Activated CD4-positive, alpha-beta T cell treated with anti-CD3 and anti-CD28 coated beads for 36 hours (primary cell): ENCODE measurements at regions not wholly inside any gene's neighbourhood (a gene's known extent, or its start where the extent isn't known, plus 50 kb on each side); places are given as distances from the start of the nearest gene placed in this dataset.
A peak's percentile ranks its signal among the peaks of the same experiment; 100 is the strongest.

Experiments used
- ATAC-seq: fragments of 200-7000 bp; cut with Tn5 transposase; one replicate; pipeline ENCODE4 v1.10.0; 2021; ENCODE audit warnings: mild to moderate bottlenecking, moderate library complexity
- CTCF ChIA-PET: fragments of 350-600 bp; sonication (Branson Sonifier 250); formaldehyde crosslinking; loops from one replicate; lab custom pipeline; 2021; ENCODE audit warnings: antibody characterized with exemption; lab: Charles Lee
- POLR2A ChIA-PET: fragments of 350-600 bp; sonication (Branson Sonifier 250); formaldehyde crosslinking; loops from one replicate; lab custom pipeline; 2021; ENCODE audit warnings: antibody characterized with exemption, inconsistent platforms; lab: Charles Lee
- DNase-seq: peaks from one replicate; pipeline ENCODE4 v3.0.0-alpha.2; 2020
- H3K27ac Mint-ChIP-seq: one replicate; pipeline ENCODE4 v1.8.0; 2021; ENCODE audit warnings: mixed read lengths
- H3K27me3 Mint-ChIP-seq: one replicate; pipeline ENCODE4 v1.8.0; 2021; ENCODE audit warnings: mixed read lengths
- H3K36me3 Mint-ChIP-seq: one replicate; pipeline ENCODE4 v1.8.0; 2021; ENCODE audit warnings: low read depth, mixed read lengths
- H3K4me1 Mint-ChIP-seq: one replicate; pipeline ENCODE4 v1.8.0; 2021; ENCODE audit warnings: mixed read lengths
- H3K4me3 Mint-ChIP-seq: one replicate; pipeline ENCODE4 v1.8.0; 2021; ENCODE audit warnings: mild to moderate bottlenecking, moderate library complexity, mixed read lengths
- H3K9me3 Mint-ChIP-seq: one replicate; pipeline ENCODE4 v1.8.0; 2021; ENCODE audit warnings: low read depth, mixed read lengths
- intact Hi-C, 2 experiments: fragments of 100-400 bp; cut with DNase I in 1 of 2; cut with micrococcal nuclease in 1 of 2; formaldehyde crosslinking; loops; one replicate each; pipeline versions ENCODE4 v1.14.2 to v1.15.1; 2022 to 2024; cut with DNase I, micrococcal nuclease

DNA sequence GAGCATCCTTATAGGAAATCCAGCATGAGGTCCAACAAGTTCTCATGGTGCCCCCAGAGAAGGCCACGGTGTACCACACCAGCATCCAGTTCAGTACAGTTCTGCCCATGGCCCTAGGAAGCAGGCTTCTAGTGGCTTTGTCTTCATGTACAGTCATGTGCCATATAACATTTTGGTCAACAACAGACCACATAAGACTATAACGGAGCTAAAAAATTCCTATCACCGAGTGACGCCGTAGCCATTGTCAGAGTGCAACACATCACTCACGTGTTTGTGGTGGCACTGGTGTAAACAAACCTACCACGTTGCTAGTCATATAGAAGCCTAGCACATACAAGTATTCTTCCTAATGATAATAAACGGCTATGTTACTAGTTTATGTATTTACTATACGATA lies 209.0 kb downstream of the ARRDC4 start:
- Mint-ChIP-seq H3K4me3 (no peak overlapping the region), H3K27ac (no peak overlapping the region), H3K9me3 (no peaks in the 10 kb centered on the region), H3K27me3 (no peaks in the 10 kb centered on the region), H3K4me1 (no peaks in the 10 kb centered on the region), H3K36me3 (no peaks in the 10 kb centered on the region)
- POLR2A ChIA-PET, result no interaction called here
- CTCF ChIA-PET, result interaction anchor here (0.6 kb wide), 2 partner anchors 21 to 160 kb away, joined by 3 to 4 read pairs; no protein-coding TSS in a partner anchor
- intact Hi-C loops, result no loop called here
- DNase-seq (peak; percentile 18), ATAC-seq (peak; percentile 33)

DNA sequence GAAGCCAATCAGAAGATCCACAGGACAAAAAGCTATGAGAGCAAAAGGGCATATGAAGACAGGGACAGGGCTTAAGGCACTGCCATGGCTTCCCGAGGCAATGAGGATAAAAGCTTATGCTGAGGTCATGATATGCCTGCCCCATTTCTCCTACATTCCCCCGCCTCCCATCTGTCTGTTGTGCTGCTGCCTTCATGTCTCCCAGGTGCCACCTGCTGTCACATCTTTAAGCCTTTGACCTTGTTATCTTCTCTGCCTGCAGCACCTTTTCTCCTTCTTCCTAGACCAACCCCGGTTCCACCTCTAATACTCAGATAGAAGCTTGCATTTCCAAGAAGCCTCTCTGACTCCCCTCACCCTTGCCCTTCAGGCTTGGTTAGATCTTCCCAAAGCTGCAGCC lies 213.8 kb downstream of the ARRDC4 start:
- no peaks in the 10 kb centered on the region for H3K36me3 Mint-ChIP-seq
- H3K27ac Mint-ChIP-seq, result no peak overlapping the region
- ChIA-PET POLR2A (no interaction called here), CTCF (interaction anchor here (0.6 to 0.8 kb wide), 3 partner anchors 10 to 269 kb away, joined by 3 read pairs; no protein-coding TSS in a partner anchor)
- H3K4me1 Mint-ChIP-seq, result peaks cover 7% of the 10 kb centered on the region
- intact Hi-C loops, result no loop called here
- H3K4me3 Mint-ChIP-seq, result no peak overlapping the region
- DNase-seq, result peak; percentile 19
- H3K9me3 Mint-ChIP-seq, result no peaks in the 10 kb centered on the region
- H3K27me3 Mint-ChIP-seq, result peaks cover 8% of the 10 kb centered on the region
- ATAC-seq, result no peak

DNA sequence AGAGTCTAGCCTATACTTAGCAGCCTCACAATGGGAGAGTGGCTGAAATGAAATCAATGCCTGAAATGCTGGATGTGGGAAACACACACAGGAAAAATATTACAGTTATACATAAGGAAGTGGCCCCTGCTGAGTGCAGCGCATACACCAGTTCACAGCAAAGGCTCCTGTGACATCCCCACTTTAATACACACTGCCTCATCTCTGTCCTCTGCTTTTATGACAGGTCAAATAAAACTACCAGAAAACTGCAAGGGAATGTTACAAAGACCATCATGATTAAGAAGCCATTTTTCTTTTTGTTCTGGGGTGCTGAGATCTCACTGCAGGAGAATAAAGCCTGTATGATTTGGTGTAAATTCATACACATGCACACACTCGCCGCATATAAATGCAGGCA lies 214.3 kb downstream of the ARRDC4 start:
- Mint-ChIP-seq H3K27ac (no peak overlapping the region), H3K4me1 (peaks cover 7% of the 10 kb centered on the region), H3K4me3 (no peak overlapping the region), H3K27me3 (peaks cover 11% of the 10 kb centered on the region), H3K9me3 (no peaks in the 10 kb centered on the region), H3K36me3 (no peaks in the 10 kb centered on the region)
- CTCF ChIA-PET, result interaction anchor here (0.6 kb wide), 1 partner anchor 9 kb away, joined by 3 read pairs; no protein-coding TSS in a partner anchor
- DNase-seq (no peak), ATAC-seq (no peak)
- POLR2A ChIA-PET, result no interaction called here
- intact Hi-C loops, result loop anchor here in 1 of 2 experiments (5.0 kb wide), 1 partner anchor 88 kb away; no protein-coding TSS in a partner anchor

DNA sequence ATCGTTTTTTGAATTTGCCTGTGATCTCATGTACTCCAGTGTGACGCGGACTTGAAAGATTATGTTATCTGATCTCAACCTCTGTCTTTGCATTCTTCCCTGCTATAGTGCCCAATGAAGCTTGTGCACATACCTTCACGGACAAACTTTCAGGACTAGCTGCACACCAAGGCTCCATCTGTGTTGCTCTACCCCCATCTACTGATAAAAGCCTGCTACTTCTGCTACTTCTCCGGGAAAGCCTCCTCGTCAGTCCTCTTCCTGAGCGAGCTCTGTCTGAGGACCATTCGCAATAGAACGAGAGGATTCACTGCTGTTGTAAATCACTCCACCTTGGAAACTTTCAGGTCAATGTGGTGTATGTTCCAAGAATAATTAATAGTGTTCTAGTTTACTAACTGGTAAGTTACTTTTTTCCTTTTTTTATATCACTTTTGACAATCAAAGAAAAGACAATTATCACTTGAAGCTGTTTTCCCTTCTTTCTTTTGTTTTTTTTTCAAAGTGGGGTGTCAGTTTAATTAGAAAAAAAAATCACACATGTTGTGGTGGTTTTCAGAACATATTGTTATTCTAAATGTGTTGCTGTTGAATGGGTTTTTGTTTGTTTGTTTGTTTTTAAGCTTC lies 217.6 kb downstream of the ARRDC4 start:
- Mint-ChIP-seq H3K9me3 (no peaks in the 10 kb centered on the region), H3K4me1 (peaks cover 7% of the 10 kb centered on the region), H3K4me3 (no peak overlapping the region), H3K36me3 (no peaks in the 10 kb centered on the region), H3K27me3 (peaks cover 12% of the 10 kb centered on the region), H3K27ac (no peak overlapping the region)
- DNase-seq (peak; percentile 51), ATAC-seq (peak; percentile 74)
- ChIA-PET CTCF (interaction anchor here (0.5 to 2.6 kb wide), 25 partner anchors 13 to 326 kb away, joined by 3 to 21 read pairs (median 4); no protein-coding TSS in a partner anchor), POLR2A (no interaction called here)
- intact Hi-C loops, result loop anchor here (1.0 to 5.0 kb wide), 3 partner anchors 91 to 274 kb away; no protein-coding TSS in a partner anchor

DNA sequence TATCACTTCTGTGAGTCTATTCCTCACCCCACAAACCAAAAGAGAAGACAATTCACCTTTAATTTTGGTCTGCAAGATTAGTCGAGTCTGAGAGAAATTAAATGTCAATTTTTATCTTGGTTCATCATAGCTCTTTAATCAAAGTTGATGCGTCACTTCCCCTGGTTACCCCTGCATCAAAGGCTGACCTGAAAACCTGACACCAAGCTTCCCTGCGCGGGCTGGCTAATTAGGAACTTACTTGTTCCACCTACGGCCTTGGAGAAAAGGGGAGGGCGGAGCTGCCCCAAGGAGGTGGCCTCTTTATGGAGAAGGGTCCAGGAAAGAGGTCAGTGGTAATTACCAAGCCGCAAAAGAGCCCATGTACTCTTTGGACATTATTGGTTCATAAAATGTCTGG lies 218.4 kb downstream of the ARRDC4 start:
- POLR2A ChIA-PET, result no interaction called here
- intact Hi-C loops, result loop anchor here (1.0 to 5.0 kb wide), 3 partner anchors 92 to 275 kb away; no protein-coding TSS in a partner anchor
- no peak for DNase-seq
- no peaks in the 10 kb centered on the region for H3K36me3 Mint-ChIP-seq
- no peak overlapping the region for H3K27ac Mint-ChIP-seq
- H3K4me3 Mint-ChIP-seq, result no peak overlapping the region
- no peaks in the 10 kb centered on the region for H3K9me3 Mint-ChIP-seq
- CTCF ChIA-PET, result interaction anchor here (0.7 to 2.6 kb wide), 10 partner anchors 13 to 280 kb away, joined by 3 to 21 read pairs (median 4); no protein-coding TSS in a partner anchor
- H3K27me3 Mint-ChIP-seq, result peaks cover 12% of the 10 kb centered on the region
- no peak for ATAC-seq
- H3K4me1 Mint-ChIP-seq, result peaks cover 7% of the 10 kb centered on the region

DNA sequence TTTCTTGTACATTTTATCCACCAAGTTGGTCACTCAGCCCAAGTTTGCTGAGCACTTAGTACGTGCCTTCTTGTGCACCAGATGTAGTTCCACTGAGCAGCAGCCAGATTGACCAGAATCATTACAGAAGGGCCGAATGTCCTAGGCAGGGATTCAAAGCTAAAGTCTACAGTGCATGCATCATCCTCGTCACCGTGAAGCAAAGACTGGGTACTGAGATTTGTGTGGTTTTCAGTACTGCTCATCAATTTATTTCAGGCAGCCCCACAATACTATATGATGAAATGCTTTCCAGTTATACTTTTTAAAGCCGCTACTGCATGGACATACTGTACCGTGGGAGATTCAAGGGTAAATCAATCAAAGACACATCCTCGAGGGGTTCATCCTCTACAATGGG lies 227.0 kb downstream of the ARRDC4 start:
- Mint-ChIP-seq H3K9me3 (no peaks in the 10 kb centered on the region), H3K4me1 (no peaks in the 10 kb centered on the region), H3K27me3 (peaks cover 5% of the 10 kb centered on the region), H3K36me3 (no peaks in the 10 kb centered on the region), H3K4me3 (no peak overlapping the region), H3K27ac (no peak overlapping the region)
- POLR2A ChIA-PET, result no interaction called here
- intact Hi-C loops, result loop anchor here in 1 of 2 experiments (5.0 kb wide), 1 partner anchor 90 kb away; no protein-coding TSS in a partner anchor
- DNase-seq (no peak), ATAC-seq (no peak)
- CTCF ChIA-PET, result no interaction called here

DNA sequence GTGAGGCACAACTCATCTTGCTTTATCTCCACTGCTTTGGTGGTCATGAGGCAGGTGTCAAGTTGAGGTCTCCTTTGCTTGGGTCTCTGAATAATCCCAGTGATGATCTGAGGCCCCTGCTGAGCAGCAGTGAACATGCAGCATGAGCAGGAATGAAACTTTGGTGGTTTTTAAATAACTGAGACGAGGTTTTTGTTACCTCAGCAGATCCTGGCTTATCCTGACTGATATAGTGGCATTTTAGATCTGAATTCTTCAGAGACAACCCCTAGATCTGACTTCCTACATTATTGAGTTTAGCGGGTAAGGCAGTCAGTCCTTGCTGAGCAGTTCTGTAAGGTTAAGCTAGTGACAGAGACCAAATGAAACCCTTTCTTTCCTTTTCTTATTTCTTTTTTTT lies 230.4 kb downstream of the ARRDC4 start:
- no peaks in the 10 kb centered on the region for H3K36me3 Mint-ChIP-seq
- H3K27me3 Mint-ChIP-seq, result peaks cover 4% of the 10 kb centered on the region
- no peak overlapping the region for H3K27ac Mint-ChIP-seq
- ChIA-PET CTCF (no interaction called here), POLR2A (no interaction called here)
- H3K4me3 Mint-ChIP-seq, result no peak overlapping the region
- DNase-seq, result no peak
- H3K9me3 Mint-ChIP-seq, result no peaks in the 10 kb centered on the region
- no peaks in the 10 kb centered on the region for H3K4me1 Mint-ChIP-seq
- intact Hi-C loops, result no loop called here
- no peak for ATAC-seq

DNA sequence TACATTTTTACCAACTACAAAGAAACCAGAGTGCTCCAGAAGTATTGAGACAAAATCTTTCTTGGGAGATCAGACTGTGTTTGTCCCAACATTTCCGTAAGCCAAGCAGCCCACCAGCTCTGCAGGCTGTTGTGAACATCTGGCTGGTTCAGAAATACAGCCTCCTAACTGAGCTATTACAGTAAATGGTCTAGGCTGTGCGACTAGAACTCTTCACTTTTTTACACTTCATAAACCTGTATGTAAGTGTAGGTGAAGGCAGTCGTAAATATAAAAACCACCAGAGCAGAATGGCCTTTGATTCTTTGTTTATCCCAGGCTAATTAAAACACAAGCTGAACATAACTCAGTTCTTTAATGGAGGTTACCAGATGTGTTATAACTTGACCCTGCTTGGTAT lies 235.3 kb downstream of the ARRDC4 start:
- Mint-ChIP-seq H3K36me3 (no peaks in the 10 kb centered on the region), H3K9me3 (no peaks in the 10 kb centered on the region), H3K27me3 (peaks cover 12% of the 10 kb centered on the region), H3K27ac (no peak overlapping the region), H3K4me1 (no peaks in the 10 kb centered on the region), H3K4me3 (no peak overlapping the region)
- intact Hi-C loops, result no loop called here
- ATAC-seq (no peak), DNase-seq (no peak)
- ChIA-PET POLR2A (no interaction called here), CTCF (no interaction called here)

DNA sequence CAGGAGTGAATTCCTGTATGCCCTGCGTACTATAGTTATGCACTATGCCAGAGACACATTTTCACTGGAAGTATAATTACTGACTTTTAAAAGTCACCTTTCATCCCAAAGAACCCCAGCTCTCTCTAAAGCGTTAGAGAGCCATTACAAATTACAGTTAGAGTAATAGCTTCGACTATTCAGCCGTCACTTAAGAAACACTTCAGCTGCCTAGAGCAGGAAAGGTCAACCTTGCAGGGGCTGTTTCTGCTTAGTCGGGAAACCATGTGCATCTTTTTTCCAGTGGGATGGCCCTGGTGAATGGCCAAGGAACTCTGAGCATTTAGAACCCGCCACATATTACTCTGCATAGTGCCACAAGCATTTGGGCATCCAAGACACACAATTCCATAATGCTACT lies 235.9 kb downstream of the ARRDC4 start:
- Mint-ChIP-seq H3K4me1 (no peaks in the 10 kb centered on the region), H3K27me3 (peaks cover 13% of the 10 kb centered on the region), H3K36me3 (no peaks in the 10 kb centered on the region), H3K27ac (no peak overlapping the region), H3K9me3 (no peaks in the 10 kb centered on the region), H3K4me3 (no peak overlapping the region)
- no peak for DNase-seq
- ChIA-PET CTCF (no interaction called here), POLR2A (no interaction called here)
- intact Hi-C loops, result no loop called here
- no peak for ATAC-seq

DNA sequence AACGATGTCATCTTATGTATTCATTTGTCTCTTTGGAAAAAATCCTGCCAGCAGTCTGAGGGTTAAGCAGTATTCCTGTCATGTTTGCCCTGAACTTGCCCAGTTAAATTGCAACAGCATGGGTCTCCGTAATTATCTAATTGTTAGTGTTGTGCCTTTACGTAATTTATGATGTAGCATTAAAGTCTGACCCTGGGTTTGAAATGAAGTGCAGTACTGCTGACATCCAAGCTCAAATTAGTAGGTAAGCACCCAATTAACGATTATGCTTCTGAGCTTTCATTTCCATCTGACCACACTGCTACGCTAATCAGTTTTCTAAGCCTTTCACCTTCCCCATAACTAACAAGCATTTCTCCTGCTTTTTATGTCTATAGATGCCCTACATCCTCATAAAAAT lies 241.8 kb downstream of the ARRDC4 start:
- DNase-seq (no peak), ATAC-seq (no peak)
- H3K36me3 Mint-ChIP-seq, result no peaks in the 10 kb centered on the region
- no peaks in the 10 kb centered on the region for H3K9me3 Mint-ChIP-seq
- H3K27me3 Mint-ChIP-seq, result peaks cover 14% of the 10 kb centered on the region
- ChIA-PET POLR2A (no interaction called here), CTCF (no interaction called here)
- no peak overlapping the region for H3K27ac Mint-ChIP-seq
- no peaks in the 10 kb centered on the region for H3K4me1 Mint-ChIP-seq
- intact Hi-C loops, result no loop called here
- H3K4me3 Mint-ChIP-seq, result no peak overlapping the region

DNA sequence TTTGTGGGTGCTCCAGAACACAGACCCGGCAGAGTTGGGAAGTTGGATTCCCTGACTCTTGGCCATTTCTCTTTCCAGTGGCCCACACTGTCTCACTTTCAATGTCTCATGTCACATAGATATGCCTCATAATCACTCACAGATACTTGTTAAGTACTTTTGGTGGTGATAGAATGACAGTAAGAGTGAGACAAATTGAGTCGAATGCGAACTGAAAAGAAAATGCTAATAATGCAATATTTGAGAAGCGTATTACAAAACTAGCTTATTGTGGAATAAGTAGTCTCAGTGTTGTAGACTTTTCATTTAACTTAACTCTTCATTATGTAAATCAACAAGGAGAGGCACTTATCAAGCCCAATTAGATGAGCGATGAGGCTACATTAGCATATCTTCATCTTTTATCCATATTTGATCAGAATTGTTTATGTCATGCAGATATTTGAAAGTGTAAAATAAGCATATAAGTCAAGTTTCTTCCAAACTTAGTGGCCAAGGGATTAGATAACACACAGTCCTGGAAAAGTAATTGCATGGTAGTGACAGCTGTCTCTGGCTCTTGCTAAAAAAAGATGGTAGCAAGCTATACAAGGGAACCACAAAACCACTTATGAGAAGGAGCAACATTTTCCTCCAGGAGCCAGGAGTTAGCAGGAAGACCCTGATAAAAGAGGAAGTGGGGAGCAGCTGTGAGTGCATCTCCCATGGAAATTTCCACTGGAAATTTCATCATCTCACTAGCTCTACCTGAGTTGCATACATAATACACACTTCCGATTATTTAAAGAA lies 243.6 kb downstream of the ARRDC4 start:
- H3K4me3 Mint-ChIP-seq, result no peak overlapping the region
- H3K9me3 Mint-ChIP-seq, result no peaks in the 10 kb centered on the region
- no peaks in the 10 kb centered on the region for H3K36me3 Mint-ChIP-seq
- no peak overlapping the region for H3K27ac Mint-ChIP-seq
- ATAC-seq, result no peak
- POLR2A ChIA-PET, result no interaction called here
- CTCF ChIA-PET, result interaction anchor here (0.9 kb wide), 1 partner anchor 220 kb away, joined by 3 read pairs; no protein-coding TSS in a partner anchor
- no peaks in the 10 kb centered on the region for H3K4me1 Mint-ChIP-seq
- intact Hi-C loops, result no loop called here
- no peak for DNase-seq
- H3K27me3 Mint-ChIP-seq, result peaks cover 15% of the 10 kb centered on the region
